ENCODE measurements at regions not wholly inside any gene's neighbourhood (a gene's known extent, or its start where the extent isn't known, plus 50 kb on each side); places are given as distances from the start of the nearest gene placed in this dataset.
A peak's percentile ranks its signal among the peaks of the same experiment; 100 is the strongest.

DNA sequence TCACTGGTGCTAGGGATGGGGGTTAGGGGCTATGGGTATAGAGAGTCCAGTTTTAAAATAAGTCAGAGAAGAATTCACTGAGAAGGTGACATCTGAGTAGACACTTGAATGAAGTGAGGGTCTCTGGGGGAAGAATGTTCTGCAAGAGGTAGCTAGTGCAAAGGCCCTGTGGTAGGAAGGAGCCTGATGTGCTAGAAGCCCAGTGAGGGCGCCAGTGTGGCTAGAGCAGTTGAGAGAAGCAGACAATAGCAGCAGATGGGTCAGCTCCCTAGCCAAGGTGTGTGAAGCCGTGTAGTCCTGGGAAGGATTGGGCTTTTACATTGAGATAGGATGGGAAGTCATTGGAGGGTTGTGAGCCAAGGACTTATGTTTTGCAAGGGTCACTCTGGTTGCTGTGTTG is 105.8 kb upstream of the PELI1 start:
- DNase-seq (ENCODE audit: low read depth in 1 of 2, low spot score in 2 of 2), result no peak
- Histone ChIP-seq H3K4me1 (replicated peaks in 1 of 4; ENCODE audit: control insufficient read depth in 3 of 4, insufficient read depth in 4 of 4, low read length in 3 of 4) (peaks cover 3 to 32% (median 22%) of the 10 kb centered on the region in 4 experiments; a peak in 6 of 7 replicates), H2BK12ac (ENCODE audit: low read depth, low read length) (peak overlapping the region; percentile 98), H4K91ac (replicated peaks; ENCODE audit: insufficient read length, low read length) (peak overlapping the region; percentile 5), H3K79me2 (ENCODE audit: control insufficient read depth in 1 of 2, insufficient read depth in 2 of 2, low read length in 2 of 2) (peaks cover 3 to 74% of the 10 kb centered on the region in 2 experiments; a peak in 3 of 4 replicates), H4K8ac (ENCODE audit: extremely low read depth, insufficient read depth, low read length) (no peak overlapping the region), H3K23ac (ENCODE audit: insufficient read length) (no peak overlapping the region), H3K9ac (replicated peaks in 1 of 4; ENCODE audit: extremely low read depth in 1 of 4, low read depth in 3 of 4, low read length in 3 of 4) (peak overlapping the region in 1 of 4 experiments; percentile 34; a peak in 1 of 7 replicates), H2AFZ (ENCODE audit: low read length) (no peak overlapping the region), H4K5ac (ENCODE audit: insufficient read length, low read depth, low read length) (no peak overlapping the region), H2BK15ac (ENCODE audit: low read length) (peak overlapping the region; percentile 93; the same call in 1 of the 2 replicates), H2BK20ac (ENCODE audit: low read length) (peak overlapping the region; percentile 74), H3K27me3 (replicated peaks in 1 of 4; ENCODE audit: control insufficient read depth in 3 of 4, extremely low read depth in 1 of 4, insufficient read depth in 3 of 4, low read length in 3 of 4) (no peaks in the 10 kb centered on the region), H3K23me2 (ENCODE audit: low read depth, low read length) (0 out of 2 replicates have a peak, but pooled peaks cover 1% of the 10 kb centered on the region), H3K18ac (ENCODE audit: extremely low read depth, low read length) (peak overlapping the region; percentile 60; the same call in 1 of the 2 replicates), H3K36me3 (ENCODE audit: control insufficient read depth in 2 of 4, insufficient read depth in 4 of 4, low read length in 3 of 4) (peaks cover 0 to 3% (median 0%) of the 10 kb centered on the region in 4 experiments; a peak in 1 of 8 replicates), H4K20me1 (replicated peaks in 1 of 2; ENCODE audit: control insufficient read depth in 1 of 2, insufficient read depth in 2 of 2, low read length in 2 of 2) (no peaks in the 10 kb centered on the region), H3K9me3 (ENCODE audit: insufficient read depth in 2 of 2, low read depth in 1 of 2, low read length in 1 of 2) (no peaks in the 10 kb centered on the region), H3K14ac (ENCODE audit: insufficient read length) (no peak overlapping the region), H3K4ac (replicated peaks; ENCODE audit: insufficient read length, low read depth, low read length) (no peak overlapping the region), H3K4me3 (ENCODE audit: extremely low read depth in 1 of 4, insufficient read depth in 2 of 4, low read depth in 3 of 4, low read length in 4 of 4) (no peak overlapping the region), H3K27ac (ENCODE audit: low read depth, low read length) (no peak overlapping the region), H2BK120ac (replicated peaks; ENCODE audit: low read depth, low read length) (no peak overlapping the region), H3K79me1 (ENCODE audit: low read depth, low read length) (peaks cover 4% of the 10 kb centered on the region; the same call in 1 of the 2 replicates), H2BK5ac (ENCODE audit: low read depth, low read length) (peak overlapping the region; percentile 79), H2AK5ac (ENCODE audit: low read depth, low read length) (peak overlapping the region; percentile 91), H3K56ac (replicated peaks; ENCODE audit: insufficient read length, low read depth, low read length) (no peak overlapping the region), H3K4me2 (ENCODE audit: insufficient read depth in 1 of 2, low read depth in 2 of 2, low read length in 2 of 2) (peak overlapping the region in 1 of 2 experiments; percentile 73; a peak in 1 of 4 replicates)
- WGBS, 2 experiments (ENCODE audit: extremely low coverage in 1 of 2, insufficient coverage in 1 of 2, insufficient read length in 1 of 2, insufficient replicate concordance in 2 of 2, low coverage in 1 of 2, low lambda C conversion rate in 2 of 2, missing lambda C conversion rate in 1 of 2), result 81% methylated on average over 2 of the region's 2 CpGs; no CpG with 5 or more reads in 1 of the 2 experiments
- no peak for FAIRE-seq
- ChIA-PET CTCF (ENCODE audit: partially characterized antibody) (interaction anchor here (0.8 to 2.4 kb wide), 7 partner anchors 13 to 200 kb away, joined by 3 to 12 read pairs (median 4); no protein-coding TSS in a partner anchor), POLR2A (ENCODE audit: partially characterized antibody) (interaction anchor here (0.7 to 3.3 kb wide), 10 partner anchors 9 to 200 kb away, joined by 3 to 26 read pairs (median 12); no protein-coding TSS in a partner anchor)
- TF ChIP-seq BRCA1 (IDR thresholded peaks at IDR 0.05; ENCODE audit: low read depth, low read length) (no peak), YY1 (IDR thresholded peaks at IDR 0.05; ENCODE audit: low read depth, low read length) (no peak), ZNF274 (IDR thresholded peaks at IDR 0.05; ENCODE audit: borderline replicate concordance, extremely low read depth, low read length) (no peak), HDAC6 (IDR thresholded peaks at IDR 0.05; ENCODE audit: low read depth, low read length) (no peak), SIX5 (IDR thresholded peaks at IDR 0.05; ENCODE audit: low read depth, low read length) (no peak), TAF1 (IDR thresholded peaks at IDR 0.05; ENCODE audit: low read depth, low read length) (no peak), HDAC2 (IDR thresholded peaks at IDR 0.05; ENCODE audit: borderline replicate concordance in 1 of 2, low read depth in 2 of 2, low read length in 2 of 2) (peak in 1 of 2 experiments; percentile 89; a peak in 1 of 4 replicates), SP4 (IDR thresholded peaks at IDR 0.05; ENCODE audit: low read length) (no peak), KDM1A (IDR thresholded peaks at IDR 0.05; ENCODE audit: borderline replicate concordance, low read length) (peak; percentile 98), SP1 (IDR thresholded peaks at IDR 0.05; ENCODE audit: low read depth, low read length) (no peak), TAF7 (optimal IDR thresholded peaks at IDR 0.05; ENCODE audit: borderline replicate concordance, low read depth, low read length) (no peak), RAD21 (IDR thresholded peaks at IDR 0.05 in 1 of 2, conservative IDR thresholded peaks at IDR 0.05 in 1 of 2; ENCODE audit: low read depth in 2 of 2, low read length in 2 of 2) (no peak; a peak in 1 of 4 replicates), CEBPB (IDR thresholded peaks at IDR 0.05; ENCODE audit: low read depth, low read length) (no peak), TEAD4 (IDR thresholded peaks at IDR 0.05; ENCODE audit: low read depth, low read length) (no peak)

Measured in H1 (cell line).